SU-DHL-6 (cell line): ENCODE measurements at regions not wholly inside any gene's neighbourhood (a gene's known extent, or its start where the extent isn't known, plus 50 kb on each side); places are given as distances from the start of the nearest gene placed in this dataset.

Experiments
- CTCF ChIP-seq: fragments of 200-600 bp; sonication (generic); IDR thresholded peaks from one replicate; pipeline ENCODE4 v1.5.1; 2017; ENCODE audit warnings: antibody characterized with exemption, mild to moderate bottlenecking, low read length, moderate library complexity; ENCODE audit not compliant: insufficient read depth, poor library complexity, severe bottlenecking
- EZH2phosphoT487 ChIP-seq: fragments of 200-600 bp; sonication (generic), shearing (Covaris generic); conservative IDR thresholded peaks from 2 replicates; pipeline ENCODE4 v1.6.1; 2018; ENCODE audit warnings: mild to moderate bottlenecking, antibody characterized with exemption, low read length, moderate library complexity, mixed read lengths

DNA sequence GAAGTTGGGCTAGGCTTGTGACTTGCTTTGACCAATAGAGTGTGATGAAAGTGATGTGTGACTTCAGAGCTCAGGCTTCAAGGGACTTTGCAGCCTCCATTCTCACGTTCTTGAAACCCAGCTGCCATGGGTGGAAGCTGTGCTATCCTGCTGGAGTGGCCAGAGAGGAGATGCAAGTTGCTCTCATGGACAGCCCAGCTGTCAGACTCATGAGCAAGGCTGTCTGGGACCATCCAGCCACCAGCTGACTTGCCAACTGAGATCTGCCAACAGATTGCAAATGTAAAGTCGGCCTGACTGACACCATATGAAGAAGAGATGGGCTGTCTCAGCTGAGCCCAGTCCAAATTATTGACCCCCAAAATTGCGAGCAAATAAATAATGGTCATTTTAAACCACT is 226.4 kb upstream of the CXCR4 start:
- no peak for TF ChIP-seq CTCF
- no peak for TF ChIP-seq EZH2phosphoT487
